ENCODE measurements at regions not wholly inside any gene's neighbourhood (a gene's known extent, or its start where the extent isn't known, plus 50 kb on each side); places are given as distances from the start of the nearest gene placed in this dataset.

DNA sequence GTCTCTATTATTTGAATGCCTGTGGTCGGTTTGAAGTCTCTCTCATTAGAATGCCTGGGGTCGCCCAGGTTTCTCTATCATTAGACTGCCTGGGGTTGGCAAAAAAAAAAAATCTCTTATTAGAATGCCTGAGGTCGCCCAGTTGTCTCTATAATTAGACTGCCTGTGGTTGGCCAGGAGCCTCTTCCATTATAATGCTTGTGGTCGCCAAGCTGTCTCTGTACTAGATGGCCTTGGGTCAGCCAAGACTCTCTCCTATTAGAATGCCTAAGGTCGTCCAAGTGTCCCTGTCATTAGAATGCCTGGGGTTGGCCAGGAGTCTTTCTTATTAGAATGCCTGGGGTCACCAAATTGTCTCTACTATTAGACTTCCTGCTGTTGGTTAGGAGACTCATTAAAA lies 2228.4 kb downstream of the TP53TG3F start:
- H3K79me2 ChIP-seq (ENCODE audit: insufficient read depth, low read length): no peaks in the 10 kb centered on the region
- no peak overlapping the region for H3K4me2 ChIP-seq (ENCODE audit: low read length)
- BruUV-seq (replicated peaks): no TSS peak
- no peaks in the 10 kb centered on the region for H3K36me3 ChIP-seq (ENCODE audit: control insufficient read depth in 1 of 2, insufficient read depth in 2 of 2, low read length in 2 of 2)
- intact Hi-C loops (cut with micrococcal nuclease): no loop called here
- ATAC-seq (no peak), DNase-seq (ENCODE audit: low read depth, low spot score) (no peak)
- no peaks in the 10 kb centered on the region for H3K27me3 ChIP-seq (ENCODE audit: insufficient read depth, low read length)
- CTCF ChIA-PET: no interaction called here
- H4K20me1 ChIP-seq (ENCODE audit: insufficient read depth): no peaks in the 10 kb centered on the region
- no peak overlapping the region for H2AFZ ChIP-seq (ENCODE audit: low read depth, low read length, poor library complexity, severe bottlenecking)
- no peaks in the 10 kb centered on the region; a peak in 1 of 4 replicates for H3K9me3 ChIP-seq (ENCODE audit: control insufficient read depth in 1 of 2, insufficient read depth in 1 of 2, low read depth in 1 of 2, low read length in 2 of 2)
- no peak overlapping the region for H3K27ac ChIP-seq (ENCODE audit: low read depth, low read length)
- RAD21 ChIA-PET (ENCODE audit: low non-redundant PET in 1 of 2, low total read pairs in 2 of 2, uncharacterized antibody in 2 of 2, unreplicated experiment in 2 of 2): no interaction called here
- POLR2A ChIA-PET: no interaction called here
- H3K4me3 ChIP-seq (replicated peaks in 1 of 2; ENCODE audit: low read depth in 1 of 2, low read length in 2 of 2): no peak overlapping the region
- TF ChIP-seq SIN3A (IDR thresholded peaks at IDR 0.05; ENCODE audit: low read depth) (no peak), ZFX (IDR thresholded peaks at IDR 0.05) (no peak), SRF (IDR thresholded peaks at IDR 0.05; ENCODE audit: low read depth) (no peak), EGR1 (IDR thresholded peaks at IDR 0.05; ENCODE audit: low read depth) (no peak), YY1 (IDR thresholded peaks at IDR 0.05; ENCODE audit: extremely low read depth, insufficient replicate concordance, low read depth, low read length) (no peak), ZNF274 (IDR thresholded peaks at IDR 0.05; ENCODE audit: low read depth, low read length) (no peak), POLR2AphosphoS5 (IDR thresholded peaks at IDR 0.05; ENCODE audit: low read depth, low read length) (no peak), JUND (IDR thresholded peaks at IDR 0.05) (no peak), EZH2 (IDR thresholded peaks at IDR 0.05) (no peak), CEBPB (IDR thresholded peaks at IDR 0.05; ENCODE audit: low read depth) (no peak), CBX3 (IDR thresholded peaks at IDR 0.05; ENCODE audit: low read depth) (no peak), POLR2A (IDR thresholded peaks at IDR 0.05; ENCODE audit: borderline replicate concordance, extremely low read depth, insufficient read depth, insufficient read length) (no peak)
- TF ChIP-seq, protein P1, sequence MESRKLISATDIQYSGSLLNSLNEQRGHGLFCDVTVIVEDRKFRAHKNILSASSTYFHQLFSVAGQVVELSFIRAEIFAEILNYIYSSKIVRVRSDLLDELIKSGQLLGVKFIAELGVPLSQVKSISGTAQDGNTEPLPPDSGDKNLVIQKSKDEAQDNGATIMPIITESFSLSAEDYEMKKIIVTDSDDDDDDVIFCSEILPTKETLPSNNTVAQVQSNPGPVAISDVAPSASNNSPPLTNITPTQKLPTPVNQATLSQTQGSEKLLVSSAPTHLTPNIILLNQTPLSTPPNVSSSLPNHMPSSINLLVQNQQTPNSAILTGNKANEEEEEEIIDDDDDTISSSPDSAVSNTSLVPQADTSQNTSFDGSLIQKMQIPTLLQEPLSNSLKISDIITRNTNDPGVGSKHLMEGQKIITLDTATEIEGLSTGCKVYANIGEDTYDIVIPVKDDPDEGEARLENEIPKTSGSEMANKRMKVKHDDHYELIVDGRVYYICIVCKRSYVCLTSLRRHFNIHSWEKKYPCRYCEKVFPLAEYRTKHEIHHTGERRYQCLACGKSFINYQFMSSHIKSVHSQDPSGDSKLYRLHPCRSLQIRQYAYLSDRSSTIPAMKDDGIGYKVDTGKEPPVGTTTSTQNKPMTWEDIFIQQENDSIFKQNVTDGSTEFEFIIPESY (IDR thresholded peaks at IDR 0.05; ENCODE audit: extremely low read depth, insufficient replicate concordance, low read length): no peak
- TF ChIP-seq, protein P2, sequence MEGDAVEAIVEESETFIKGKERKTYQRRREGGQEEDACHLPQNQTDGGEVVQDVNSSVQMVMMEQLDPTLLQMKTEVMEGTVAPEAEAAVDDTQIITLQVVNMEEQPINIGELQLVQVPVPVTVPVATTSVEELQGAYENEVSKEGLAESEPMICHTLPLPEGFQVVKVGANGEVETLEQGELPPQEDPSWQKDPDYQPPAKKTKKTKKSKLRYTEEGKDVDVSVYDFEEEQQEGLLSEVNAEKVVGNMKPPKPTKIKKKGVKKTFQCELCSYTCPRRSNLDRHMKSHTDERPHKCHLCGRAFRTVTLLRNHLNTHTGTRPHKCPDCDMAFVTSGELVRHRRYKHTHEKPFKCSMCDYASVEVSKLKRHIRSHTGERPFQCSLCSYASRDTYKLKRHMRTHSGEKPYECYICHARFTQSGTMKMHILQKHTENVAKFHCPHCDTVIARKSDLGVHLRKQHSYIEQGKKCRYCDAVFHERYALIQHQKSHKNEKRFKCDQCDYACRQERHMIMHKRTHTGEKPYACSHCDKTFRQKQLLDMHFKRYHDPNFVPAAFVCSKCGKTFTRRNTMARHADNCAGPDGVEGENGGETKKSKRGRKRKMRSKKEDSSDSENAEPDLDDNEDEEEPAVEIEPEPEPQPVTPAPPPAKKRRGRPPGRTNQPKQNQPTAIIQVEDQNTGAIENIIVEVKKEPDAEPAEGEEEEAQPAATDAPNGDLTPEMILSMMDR (IDR thresholded peaks at IDR 0.05 in 2 of 3, conservative IDR thresholded peaks at IDR 0.05 in 1 of 3; ENCODE audit: borderline replicate concordance in 1 of 3, insufficient read depth in 1 of 3, low read depth in 2 of 3, low read length in 2 of 3): no peak
- TF ChIP-seq, protein P3, sequence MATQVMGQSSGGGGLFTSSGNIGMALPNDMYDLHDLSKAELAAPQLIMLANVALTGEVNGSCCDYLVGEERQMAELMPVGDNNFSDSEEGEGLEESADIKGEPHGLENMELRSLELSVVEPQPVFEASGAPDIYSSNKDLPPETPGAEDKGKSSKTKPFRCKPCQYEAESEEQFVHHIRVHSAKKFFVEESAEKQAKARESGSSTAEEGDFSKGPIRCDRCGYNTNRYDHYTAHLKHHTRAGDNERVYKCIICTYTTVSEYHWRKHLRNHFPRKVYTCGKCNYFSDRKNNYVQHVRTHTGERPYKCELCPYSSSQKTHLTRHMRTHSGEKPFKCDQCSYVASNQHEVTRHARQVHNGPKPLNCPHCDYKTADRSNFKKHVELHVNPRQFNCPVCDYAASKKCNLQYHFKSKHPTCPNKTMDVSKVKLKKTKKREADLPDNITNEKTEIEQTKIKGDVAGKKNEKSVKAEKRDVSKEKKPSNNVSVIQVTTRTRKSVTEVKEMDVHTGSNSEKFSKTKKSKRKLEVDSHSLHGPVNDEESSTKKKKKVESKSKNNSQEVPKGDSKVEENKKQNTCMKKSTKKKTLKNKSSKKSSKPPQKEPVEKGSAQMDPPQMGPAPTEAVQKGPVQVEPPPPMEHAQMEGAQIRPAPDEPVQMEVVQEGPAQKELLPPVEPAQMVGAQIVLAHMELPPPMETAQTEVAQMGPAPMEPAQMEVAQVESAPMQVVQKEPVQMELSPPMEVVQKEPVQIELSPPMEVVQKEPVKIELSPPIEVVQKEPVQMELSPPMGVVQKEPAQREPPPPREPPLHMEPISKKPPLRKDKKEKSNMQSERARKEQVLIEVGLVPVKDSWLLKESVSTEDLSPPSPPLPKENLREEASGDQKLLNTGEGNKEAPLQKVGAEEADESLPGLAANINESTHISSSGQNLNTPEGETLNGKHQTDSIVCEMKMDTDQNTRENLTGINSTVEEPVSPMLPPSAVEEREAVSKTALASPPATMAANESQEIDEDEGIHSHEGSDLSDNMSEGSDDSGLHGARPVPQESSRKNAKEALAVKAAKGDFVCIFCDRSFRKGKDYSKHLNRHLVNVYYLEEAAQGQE (IDR thresholded peaks at IDR 0.05; ENCODE audit: low read depth): no peak
- TF ChIP-seq, protein P4, sequence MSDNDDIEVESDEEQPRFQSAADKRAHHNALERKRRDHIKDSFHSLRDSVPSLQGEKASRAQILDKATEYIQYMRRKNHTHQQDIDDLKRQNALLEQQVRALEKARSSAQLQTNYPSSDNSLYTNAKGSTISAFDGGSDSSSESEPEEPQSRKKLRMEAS (IDR thresholded peaks at IDR 0.05): no peak
- no peaks in the 10 kb centered on the region for H3K9me2 ChIP-seq (ENCODE audit: insufficient read depth)
- H3K4me1 ChIP-seq (ENCODE audit: control insufficient read depth in 1 of 2, insufficient read depth in 2 of 2, low read length in 2 of 2): no peaks in the 10 kb centered on the region
- H3K9ac ChIP-seq (ENCODE audit: low read length): no peak overlapping the region

Data from HCT116 (cell line).